Hepatocyte (in vitro differentiated cells): ENCODE measurements at regions not wholly inside any gene's neighbourhood (a gene's known extent, or its start where the extent isn't known, plus 50 kb on each side); places are given as distances from the start of the nearest gene placed in this dataset.
"Not testable (repeated sequence)": the region's sequence is repeated elsewhere in the genome, so short reads cannot be mapped to it uniquely, and the experiment has no call there.

ENCODE experiments used
- DNase-seq: peaks from one replicate; pipeline ENCODE4 v3.0.0-alpha.2; 2016; ENCODE audit warnings: low spot score
- H2AFZ ChIP-seq: fragments of 200-600 bp; sonication (generic); 2 replicates; pipeline ENCODE4 v1.6.0; 2016; ENCODE audit warnings: antibody characterized with exemption, mild to moderate bottlenecking
- H3K27ac ChIP-seq: fragments of 200-600 bp; sonication (generic); 2 replicates; pipeline ENCODE4 v1.5.1; 2016; ENCODE audit warnings: mild to moderate bottlenecking
- H3K27me3 ChIP-seq: fragments of 200-600 bp; sonication (generic); 2 replicates; pipeline ENCODE4 v1.6.1; 2016
- H3K36me3 ChIP-seq: fragments of 200-600 bp; sonication (generic); replicated peaks from 2 replicates; pipeline ENCODE4 v1.5.1; 2016; ENCODE audit warnings: low read depth; ENCODE audit not compliant: insufficient read depth
- H3K4me1 ChIP-seq: fragments of 200-600 bp; sonication (generic); 2 replicates; pipeline ENCODE4 v1.5.1; 2016; ENCODE audit warnings: mild to moderate bottlenecking, moderate library complexity; ENCODE audit not compliant: insufficient read depth
- H3K4me2 ChIP-seq: fragments of 200-600 bp; sonication (generic); 2 replicates; pipeline ENCODE4 v1.6.0; 2016
- H3K4me3 ChIP-seq: fragments of 200-600 bp; sonication (generic); 2 replicates; pipeline ENCODE4 v1.5.1; 2016; ENCODE audit warnings: mild to moderate bottlenecking
- H3K79me2 ChIP-seq: fragments of 200-600 bp; sonication (generic); 2 replicates; pipeline ENCODE4 v1.6.0; 2017; ENCODE audit warnings: mild to moderate bottlenecking
- H3K9me2 ChIP-seq: fragments of 200-600 bp; sonication (generic); replicated peaks from 2 replicates; pipeline ENCODE4 v1.6.0; 2017; ENCODE audit warnings: mild to moderate bottlenecking; ENCODE audit not compliant: insufficient read depth
- H3K9me3 ChIP-seq: fragments of 200-600 bp; sonication (generic); 2 replicates; pipeline ENCODE4 v1.5.1; 2016; ENCODE audit warnings: low read depth, mild to moderate bottlenecking
- H4K20me1 ChIP-seq: fragments of 200-600 bp; sonication (generic); 2 replicates; pipeline ENCODE4 v1.6.0; 2016; ENCODE audit warnings: mild to moderate bottlenecking; ENCODE audit not compliant: insufficient read depth, poor library complexity, severe bottlenecking
- CTCF ChIP-seq: fragments of 200-600 bp; sonication (generic); IDR thresholded peaks from 2 replicates; pipeline ENCODE4 v1.5.1; 2016; ENCODE audit warnings: antibody characterized with exemption, mild to moderate bottlenecking; ENCODE audit not compliant: poor library complexity
- EZH2 ChIP-seq: fragments of 200-600 bp; sonication (generic); IDR thresholded peaks from 2 replicates; pipeline ENCODE4 v1.6.1; 2016; ENCODE audit warnings: antibody characterized with exemption, mild to moderate bottlenecking, borderline replicate concordance
- EZH2phosphoT487 ChIP-seq: fragments of 200-600 bp; sonication (generic); IDR thresholded peaks from one replicate; pipeline ENCODE4 v1.6.1; 2018; ENCODE audit warnings: antibody characterized with exemption, mild to moderate bottlenecking, low read depth, moderate library complexity; ENCODE audit not compliant: unreplicated experiment, severe bottlenecking
- WGBS: methylation state at CpG from one replicate; pipeline ENCODE4 v1.1.6; 2016; ENCODE audit warnings: low lambda C conversion rate; ENCODE audit errors: missing lambda C conversion rate; 5-methylcytosine and 5-hydroxymethylcytosine counted together

GRCh38 chr2:47708801-47709499, 74.0 kb upstream of the MSH6 start:
- Histone ChIP-seq H4K20me1 (no peaks in the 10 kb centered on the region), H3K9me3 (no peaks in the 10 kb centered on the region), H3K9me2 (no peaks in the 10 kb centered on the region), H3K27me3 (no peaks in the 10 kb centered on the region), H2AFZ (no peak overlapping the region), H3K4me2 (no peak overlapping the region), H3K4me3 (no peak overlapping the region), H3K79me2 (no peaks in the 10 kb centered on the region), H3K36me3 (no peaks in the 10 kb centered on the region), H3K27ac (no peak overlapping the region), H3K4me1 (no peaks in the 10 kb centered on the region)
- WGBS, result 96% methylated on average over 4 of the region's 4 CpGs
- DNase-seq, result no peak
- TF ChIP-seq CTCF (no peak), EZH2phosphoT487 (no peak), EZH2 (no peak)

GRCh38 chr2:47704287-47704686, 78.7 kb upstream of the MSH6 start:
- Histone ChIP-seq H3K9me3 (no peaks in the 10 kb centered on the region), H3K4me2 (no peak overlapping the region), H3K4me1 (no peaks in the 10 kb centered on the region), H2AFZ (no peak overlapping the region), H4K20me1 (no peaks in the 10 kb centered on the region), H3K4me3 (no peak overlapping the region), H3K27ac (no peak overlapping the region), H3K36me3 (no peaks in the 10 kb centered on the region), H3K27me3 (no peaks in the 10 kb centered on the region), H3K9me2 (no peaks in the 10 kb centered on the region), H3K79me2 (no peaks in the 10 kb centered on the region)
- TF ChIP-seq EZH2, result no peak
- no peak for TF ChIP-seq CTCF
- no peak for TF ChIP-seq EZH2phosphoT487
- WGBS, result 73% methylated on average over 1 of the region's 2 CpGs
- no peak for DNase-seq

DNA sequence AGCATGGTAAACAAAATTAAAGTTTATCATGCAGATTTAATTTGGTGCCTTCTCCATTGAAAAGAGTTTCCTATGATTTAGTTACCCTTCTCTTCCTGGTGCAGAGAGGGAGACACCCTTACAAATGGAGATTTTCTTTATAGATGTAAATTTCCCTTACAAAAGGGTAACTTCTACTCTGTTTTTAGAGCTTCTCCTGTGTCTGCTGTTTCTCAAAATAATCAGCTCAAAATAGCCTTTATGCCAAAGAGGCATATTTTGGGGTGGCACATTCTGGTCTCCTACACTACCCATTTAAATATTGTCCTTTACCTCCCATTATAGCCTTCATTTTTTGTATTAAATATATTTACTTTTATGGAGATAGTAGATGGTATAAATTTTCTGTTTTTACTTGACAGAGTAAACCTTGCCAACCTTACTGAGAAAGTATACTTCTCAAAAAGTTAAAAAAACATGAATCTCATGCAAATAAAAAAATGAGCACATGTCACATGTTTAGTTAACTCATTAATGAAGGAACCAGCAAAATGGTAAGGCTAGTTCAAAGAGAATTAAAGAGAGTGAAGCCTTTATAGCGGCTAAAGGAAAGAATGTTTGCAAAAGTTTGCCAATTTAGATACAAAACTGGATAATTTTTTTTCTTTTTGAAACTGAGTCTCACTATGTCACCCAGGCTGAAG, 83.3 kb upstream of the MSH6 start:
- 91% methylated on average over 1 of the region's 1 CpG for WGBS
- H2AFZ ChIP-seq, result no peak overlapping the region
- no peaks in the 10 kb centered on the region for H3K36me3 ChIP-seq
- TF ChIP-seq EZH2 (no peak), EZH2phosphoT487 (no peak), CTCF (no peak)
- H3K27ac ChIP-seq, result peak overlapping the region; percentile 44
- no peak overlapping the region for H3K4me2 ChIP-seq
- H3K9me2 ChIP-seq, result no peaks in the 10 kb centered on the region
- no peaks in the 10 kb centered on the region for H3K27me3 ChIP-seq
- H4K20me1 ChIP-seq, result no peaks in the 10 kb centered on the region
- no peak for DNase-seq
- no peaks in the 10 kb centered on the region for H3K9me3 ChIP-seq
- peaks cover 19% of the 10 kb centered on the region for H3K4me1 ChIP-seq
- H3K79me2 ChIP-seq, result no peaks in the 10 kb centered on the region
- no peak overlapping the region for H3K4me3 ChIP-seq

DNA sequence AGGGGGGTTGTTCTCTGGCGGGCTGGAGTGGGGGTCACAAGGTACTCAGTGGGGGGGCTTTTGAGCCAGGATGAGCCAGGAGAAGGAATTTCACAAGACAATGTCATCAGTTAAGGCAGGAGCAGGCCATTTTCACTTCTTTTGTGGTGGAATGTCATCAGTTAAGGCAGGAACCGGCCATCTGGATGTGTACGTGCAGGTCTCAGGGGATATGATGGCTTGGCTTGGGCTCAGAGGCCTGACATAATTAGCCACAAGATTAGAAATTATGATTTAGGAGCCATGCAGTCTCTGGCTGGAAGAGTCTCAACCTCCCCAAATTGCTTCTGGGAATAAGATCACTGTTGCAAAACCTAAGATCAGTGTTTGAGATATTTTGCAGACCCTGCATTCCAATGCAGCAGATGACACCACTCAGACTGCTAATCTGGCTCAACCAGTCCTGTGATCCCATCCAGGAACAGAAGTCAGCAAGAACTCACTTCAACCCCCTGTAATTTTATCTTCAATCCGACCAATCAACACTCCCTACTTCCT, 84.4 kb upstream of the MSH6 start:
- Histone ChIP-seq H3K27ac (peak overlapping the region; percentile 52), H3K4me1 (peaks cover 19% of the 10 kb centered on the region), H3K4me2 (peak overlapping the region; percentile 42)
- peak; percentile 15 for DNase-seq
- not testable (repeated sequence) for H2AFZ ChIP-seq, H3K9me3 ChIP-seq, H3K9me2 ChIP-seq, H4K20me1 ChIP-seq, H3K27me3 ChIP-seq, H3K79me2 ChIP-seq, H3K4me3 ChIP-seq, H3K36me3 ChIP-seq
- 29% methylated on average over 4 of the region's 4 CpGs for WGBS

DNA sequence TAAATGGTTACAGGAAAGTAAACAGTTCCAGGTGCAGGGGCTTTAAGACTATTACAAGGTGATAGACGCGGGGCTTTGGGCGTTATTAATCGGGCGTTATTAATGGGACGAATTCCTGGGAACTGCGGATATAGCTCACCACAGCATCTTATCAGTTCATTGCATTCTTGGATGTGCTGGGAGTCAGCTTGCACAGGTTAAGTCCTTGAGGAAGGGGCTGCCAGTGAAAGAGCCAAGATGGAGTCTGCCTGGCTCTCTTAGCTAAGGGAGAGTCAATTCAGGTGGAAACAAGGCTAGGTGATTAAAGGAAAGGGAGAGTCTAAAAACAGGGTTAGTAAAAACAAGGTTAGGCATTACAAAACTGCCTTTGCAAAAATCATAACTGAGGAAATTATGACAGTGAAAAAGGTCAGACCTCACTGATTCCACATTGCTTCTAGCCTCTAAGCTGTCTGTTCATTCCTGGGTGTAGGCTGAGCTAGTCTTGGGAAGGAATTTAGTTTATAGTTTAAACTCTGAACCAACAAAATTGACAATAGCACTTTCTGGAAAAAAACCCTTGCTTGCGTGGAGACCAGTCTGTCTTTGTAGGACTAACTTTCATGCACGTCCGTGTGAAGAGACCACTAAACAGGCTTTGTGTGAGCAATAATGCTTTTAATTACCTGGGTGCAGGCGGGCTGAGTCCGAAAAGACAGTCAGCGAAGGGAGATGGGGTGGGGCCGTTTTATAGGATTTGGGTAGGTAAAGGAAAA, 85.1 kb upstream of the MSH6 start:
- Histone ChIP-seq H3K27ac (peak overlapping the region; percentile 52), H3K4me2 (peak overlapping the region; percentile 42)
- 38% methylated on average over 14 of the region's 14 CpGs for WGBS

More for the DNA sequence above, 85.1 kb upstream of the MSH6 start:
- H3K9me2 ChIP-seq, H3K27me3 ChIP-seq, H3K4me3 ChIP-seq, H2AFZ ChIP-seq, H4K20me1 ChIP-seq, H3K79me2 ChIP-seq, H3K9me3 ChIP-seq, H3K36me3 ChIP-seq: not testable (repeated sequence)
- peaks cover 19% of the 10 kb centered on the region for H3K4me1 ChIP-seq
- peak; percentile 15 for DNase-seq
